SK-N-SH (cell line): ENCODE measurements at regions not wholly inside any gene's neighbourhood (a gene's known extent, or its start where the extent isn't known, plus 50 kb on each side); places are given as distances from the start of the nearest gene placed in this dataset.

ENCODE experiments used
- CTCF ChIP-seq: fragments of 200-600 bp; sonication (generic); IDR thresholded peaks from 2 replicates; pipeline ENCODE4 v1.6.1; 2017; ENCODE audit warnings: antibody characterized with exemption, mild to moderate bottlenecking, moderate library complexity
- EP300 ChIP-seq, 2 experiments: IDR thresholded peaks; 2 replicates each; pipeline versions ENCODE4 v1.4.0 to v1.6.1; 2012; ENCODE audit warnings: borderline replicate concordance in 1 of 2, low read depth in 1 of 2, low read length in 1 of 2
- EZH2phosphoT487 ChIP-seq: fragments of 200-600 bp; sonication (generic); IDR thresholded peaks from 2 replicates; pipeline ENCODE4 v1.6.1; 2017; ENCODE audit warnings: low read depth, mixed run types, mild to moderate bottlenecking, antibody characterized with exemption, moderate library complexity, borderline replicate concordance
- PBX3 ChIP-seq: IDR thresholded peaks from 2 replicates; pipeline ENCODE4; 2012
- POLR2AphosphoS5 ChIP-seq: IDR thresholded peaks from 2 replicates; pipeline ENCODE4 v1.6.1; 2012; ENCODE audit warnings: low read depth, low read length

- TF ChIP-seq POLR2AphosphoS5 = no peak
- TF ChIP-seq CTCF = no peak
- no peak for TF ChIP-seq EZH2phosphoT487
- no peak for TF ChIP-seq PBX3
- TF ChIP-seq EP300 (IDR thresholded peaks at IDR 0.05; ENCODE audit: borderline replicate concordance in 1 of 2, low read depth in 1 of 2, low read length in 1 of 2) = no peak
These were observed 53.5 kb upstream of the KPNA4 start for GRCh38 chr3:160618878-160619277.
